ENCODE measurements at regions not wholly inside any gene's neighbourhood (a gene's known extent, or its start where the extent isn't known, plus 50 kb on each side); places are given as distances from the start of the nearest gene placed in this dataset.

- no peak overlapping the region for H3K27ac ChIP-seq (ENCODE audit: extremely low read depth, low read depth, low read length)
- H3K9me3 ChIP-seq (ENCODE audit: control insufficient read depth, insufficient read depth, low read depth, low read length), result no peaks in the 10 kb centered on the region
- ChIA-PET POLR2A (no interaction called here), CTCF (interaction anchor here (0.6 kb wide), 1 partner anchor 288 kb away, joined by 3 read pairs; no protein-coding TSS in a partner anchor)
- H3K4me3 ChIP-seq (ENCODE audit: low read depth, low read length), result no peak overlapping the region
- H3K4me1 ChIP-seq (ENCODE audit: control insufficient read depth, insufficient read depth, low read length), result peaks cover 3% of the 10 kb centered on the region; the same call in 1 of the 2 replicates
- TF ChIP-seq ZNF157 (tag by site-specific recombination; IDR thresholded peaks at IDR 0.05) (no peak), ZBTB26 (tag by site-specific recombination; optimal IDR thresholded peaks at IDR 0.05) (no peak), ZNF654 (tag by site-specific recombination; IDR thresholded peaks at IDR 0.05; ENCODE audit: low read depth) (no peak), ZSCAN5A (tag by site-specific recombination; IDR thresholded peaks at IDR 0.05) (no peak), ZNF692 (tag by site-specific recombination; IDR thresholded peaks at IDR 0.05) (no peak)
- H3K36me3 ChIP-seq (ENCODE audit: control insufficient read depth in 2 of 2, insufficient read depth in 1 of 2, low read length in 2 of 2), result no peaks in the 10 kb centered on the region
These were observed 162.4 kb upstream of the MDFIC start for GRCh38 chr7:114759347-114760062.

GRCh38 chr7:114760477-114760876 lies 161.4 kb upstream of the MDFIC start:
- ChIA-PET CTCF (interaction anchor here (0.6 kb wide), 1 partner anchor 287 kb away, joined by 3 read pairs; no protein-coding TSS in a partner anchor), POLR2A (no interaction called here)
- no peaks in the 10 kb centered on the region for H3K9me3 ChIP-seq (ENCODE audit: control insufficient read depth, insufficient read depth, low read depth, low read length)
- H3K4me3 ChIP-seq (ENCODE audit: low read depth, low read length), result no peak overlapping the region
- TF ChIP-seq ZNF768 (tag by site-specific recombination; IDR thresholded peaks at IDR 0.05) (no peak), ZNF19 (tag by site-specific recombination; IDR thresholded peaks at IDR 0.05; ENCODE audit: low read depth) (no peak), HOXA7 (CRISPR knock-in tag; IDR thresholded peaks at IDR 0.05; ENCODE audit: borderline replicate concordance) (no peak), ZNF341 (tag by site-specific recombination; IDR thresholded peaks at IDR 0.05; ENCODE audit: low read depth) (no peak)
- H3K27ac ChIP-seq (ENCODE audit: extremely low read depth, low read depth, low read length), result no peak overlapping the region
- no peaks in the 10 kb centered on the region for H3K36me3 ChIP-seq (ENCODE audit: control insufficient read depth in 2 of 2, insufficient read depth in 1 of 2, low read length in 2 of 2)
- peaks cover 3% of the 10 kb centered on the region; the same call in 1 of the 2 replicates for H3K4me1 ChIP-seq (ENCODE audit: control insufficient read depth, insufficient read depth, low read length)

- POLR2A ChIA-PET, result no interaction called here
- TF ChIP-seq ATF2 (tag by site-specific recombination; IDR thresholded peaks at IDR 0.05; ENCODE audit: low read depth), result peak; percentile 62
- TF ChIP-seq KLF8 (tag by site-specific recombination; IDR thresholded peaks at IDR 0.05), result no peak
- CTCF ChIA-PET, result no interaction called here
These were observed 159.9 kb upstream of the MDFIC start for GRCh38 chr7:114761973-114762372.

More at GRCh38 chr7:114761973-114762372, 159.9 kb upstream of the MDFIC start:
- no peak overlapping the region for H3K27ac ChIP-seq (ENCODE audit: extremely low read depth, low read depth, low read length)
- H3K36me3 ChIP-seq (ENCODE audit: control insufficient read depth in 2 of 2, insufficient read depth in 1 of 2, low read length in 2 of 2), result no peaks in the 10 kb centered on the region
- H3K4me1 ChIP-seq (ENCODE audit: control insufficient read depth, insufficient read depth, low read length), result peaks cover 3% of the 10 kb centered on the region; the same call in 1 of the 2 replicates
- no peaks in the 10 kb centered on the region for H3K9me3 ChIP-seq (ENCODE audit: control insufficient read depth, insufficient read depth, low read depth, low read length)
- no peak overlapping the region for H3K4me3 ChIP-seq (ENCODE audit: low read depth, low read length)

Measured in HEK293 (cell line).